Ectodermal cell (in vitro differentiated cells): ENCODE measurements at regions not wholly inside any gene's neighbourhood (a gene's known extent, or its start where the extent isn't known, plus 50 kb on each side); places are given as distances from the start of the nearest gene placed in this dataset.
"Not testable (repeated sequence)": the region's sequence is repeated elsewhere in the genome, so short reads cannot be mapped to it uniquely, and the experiment has no call there.

Source experiments
- H3K27ac ChIP-seq: 2 replicates; pipeline ENCODE4 v1.7.0; 2013; ENCODE audit warnings: mild to moderate bottlenecking, low read depth, low read length; ENCODE audit not compliant: insufficient read depth, poor library complexity, severe bottlenecking
- H3K27me3 ChIP-seq: 2 replicates; pipeline ENCODE4 v1.7.0; 2013; ENCODE audit warnings: mild to moderate bottlenecking, low read length; ENCODE audit not compliant: insufficient read depth, control insufficient read depth, poor library complexity, severe bottlenecking
- H3K36me3 ChIP-seq: one replicate; pipeline ENCODE4 v1.7.0; 2013; ENCODE audit warnings: low read length; ENCODE audit not compliant: control insufficient read depth, insufficient read depth
- H3K4me1 ChIP-seq: one replicate; pipeline ENCODE4 v1.7.0; 2013; ENCODE audit warnings: low read length; ENCODE audit not compliant: control insufficient read depth, insufficient read depth
- H3K4me3 ChIP-seq: 2 replicates; pipeline ENCODE4 v1.7.0; 2013; ENCODE audit warnings: low read depth, low read length, control low read depth; ENCODE audit not compliant: insufficient read depth
- H3K9me3 ChIP-seq: 2 replicates; pipeline ENCODE4 v1.7.0; 2013; ENCODE audit warnings: mild to moderate bottlenecking, low read length, moderate library complexity; ENCODE audit not compliant: control insufficient read depth
- WGBS, 2 experiments: methylation state at CpG; one replicate each; pipeline ENCODE4 v1.1.7; 2013; ENCODE audit warnings: missing lambda C conversion rate in 2 of 2; 5-methylcytosine and 5-hydroxymethylcytosine counted together

- Histone ChIP-seq H3K4me1 (no peaks in the 10 kb centered on the region), H3K27ac (no peak overlapping the region), H3K9me3 (no peaks in the 10 kb centered on the region), H3K36me3 (no peaks in the 10 kb centered on the region), H3K4me3 (no peak overlapping the region), H3K27me3 (no peaks in the 10 kb centered on the region)
- 85 to 92% methylated on average over 3 of the region's 3 CpGs for WGBS, 2 experiments
These were observed 164.5 kb upstream of the SLC24A3 start for GRCh38 chr20:19047951-19048296.

DNA sequence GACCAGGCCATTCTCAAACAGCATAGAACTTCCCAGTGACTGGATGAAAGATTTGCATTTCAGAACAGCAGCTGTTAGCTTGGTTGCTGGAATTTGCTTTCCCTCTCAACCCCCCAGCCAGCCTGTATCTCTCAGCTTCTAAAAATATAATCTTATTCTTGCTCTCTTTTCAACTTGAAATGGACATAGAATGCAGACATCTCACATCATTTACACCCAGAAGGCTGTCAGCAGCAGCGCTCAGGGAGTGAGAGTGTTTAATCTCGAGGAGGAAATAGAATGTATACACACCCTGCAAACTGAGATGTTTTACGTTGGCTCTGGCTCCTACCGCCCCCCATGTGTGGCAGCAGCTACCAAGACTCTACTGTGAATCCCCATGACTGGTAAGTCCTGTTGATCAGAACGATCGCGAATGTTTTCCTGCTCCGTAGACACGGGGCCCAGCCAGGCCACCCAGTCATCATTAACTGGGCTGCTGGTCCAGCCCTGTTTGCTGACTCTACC, 163.4 kb upstream of the SLC24A3 start:
- H3K9me3 ChIP-seq, result no peaks in the 10 kb centered on the region
- no peaks in the 10 kb centered on the region for H3K36me3 ChIP-seq
- WGBS, 2 experiments, result 86 to 88% methylated on average over 9 of the region's 9 CpGs
- H3K4me3 ChIP-seq, result no peak overlapping the region
- no peaks in the 10 kb centered on the region for H3K4me1 ChIP-seq
- H3K27me3 ChIP-seq, result no peaks in the 10 kb centered on the region
- H3K27ac ChIP-seq, result no peak overlapping the region

DNA sequence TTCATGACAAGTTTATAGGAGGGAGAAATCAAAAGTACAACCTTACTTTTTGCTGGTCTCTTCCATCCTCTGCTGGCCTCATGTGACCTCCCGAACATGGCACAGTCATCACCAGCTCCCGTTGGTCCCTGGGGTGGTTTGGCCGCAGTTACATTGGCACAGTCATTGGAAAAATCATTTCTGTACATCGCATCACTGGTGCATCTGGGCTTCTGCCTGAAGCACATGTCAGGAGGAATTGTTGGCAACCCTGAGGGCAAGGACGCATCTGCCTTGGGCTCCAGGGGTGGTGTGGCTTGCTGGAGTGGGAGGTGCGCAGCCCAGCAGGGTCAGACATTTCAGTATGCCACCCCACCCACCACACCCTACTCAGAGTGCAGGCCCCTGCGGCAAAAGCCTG, 162.9 kb upstream of the SLC24A3 start:
- Histone ChIP-seq H3K27ac (no peak overlapping the region), H3K27me3 (no peaks in the 10 kb centered on the region), H3K9me3 (no peaks in the 10 kb centered on the region), H3K4me1 (no peaks in the 10 kb centered on the region), H3K4me3 (no peak overlapping the region), H3K36me3 (no peaks in the 10 kb centered on the region)
- WGBS, 2 experiments, result 93 to 98% methylated on average over 6 to 7 of the region's 7 CpGs

DNA sequence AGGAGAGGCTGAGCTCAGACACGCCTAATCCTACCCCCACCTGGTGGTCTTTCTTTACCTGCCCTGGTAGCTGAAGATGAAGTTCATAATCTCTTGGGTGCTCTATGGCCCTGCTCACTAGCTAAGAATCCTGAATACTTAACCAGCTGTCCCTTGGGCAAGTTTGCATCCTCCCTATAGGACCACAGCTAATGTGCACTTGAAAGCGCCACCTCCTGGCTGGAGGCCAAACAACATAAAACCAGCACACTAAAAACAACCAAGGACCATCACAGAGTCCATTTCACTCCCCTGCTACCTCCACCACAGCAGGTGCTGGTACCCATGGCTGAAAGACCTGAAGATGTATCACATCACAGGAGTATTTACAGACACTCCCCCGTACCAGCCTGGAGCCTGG, 155.5 kb upstream of the SLC24A3 start:
- 89% methylated on average over 3 of the region's 3 CpGs for WGBS, 2 experiments
- no peaks in the 10 kb centered on the region for H3K27me3 ChIP-seq
- H3K36me3 ChIP-seq, result no peaks in the 10 kb centered on the region
- no peaks in the 10 kb centered on the region for H3K9me3 ChIP-seq
- H3K4me1 ChIP-seq, result no peaks in the 10 kb centered on the region
- H3K27ac ChIP-seq, result no peak overlapping the region
- H3K4me3 ChIP-seq, result no peak overlapping the region

DNA sequence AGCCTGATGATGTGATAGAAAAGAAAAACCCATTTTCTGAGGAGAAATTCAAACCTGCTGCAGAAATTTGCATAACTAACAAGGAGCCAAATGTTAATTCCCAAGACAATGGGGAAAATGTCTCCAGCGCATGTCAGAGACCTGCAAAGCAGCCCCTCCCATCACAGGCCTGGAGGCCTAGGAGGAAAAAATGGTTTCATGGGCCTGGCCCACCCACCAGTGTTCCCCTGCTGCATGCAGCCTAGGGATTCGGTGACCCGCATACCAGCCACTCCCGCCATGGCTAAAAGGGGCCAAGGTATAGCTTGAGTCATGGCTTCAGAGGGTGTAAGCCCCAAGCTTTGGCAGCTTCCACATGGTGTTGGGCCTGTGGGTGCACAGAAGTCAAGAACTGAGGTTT, 147.7 kb upstream of the SLC24A3 start:
- H3K36me3 ChIP-seq, H3K9me3 ChIP-seq, H3K27ac ChIP-seq, H3K4me1 ChIP-seq, H3K4me3 ChIP-seq, H3K27me3 ChIP-seq: not testable (repeated sequence)
- WGBS, 2 experiments, result 93 to 96% methylated on average over 4 of the region's 4 CpGs

DNA sequence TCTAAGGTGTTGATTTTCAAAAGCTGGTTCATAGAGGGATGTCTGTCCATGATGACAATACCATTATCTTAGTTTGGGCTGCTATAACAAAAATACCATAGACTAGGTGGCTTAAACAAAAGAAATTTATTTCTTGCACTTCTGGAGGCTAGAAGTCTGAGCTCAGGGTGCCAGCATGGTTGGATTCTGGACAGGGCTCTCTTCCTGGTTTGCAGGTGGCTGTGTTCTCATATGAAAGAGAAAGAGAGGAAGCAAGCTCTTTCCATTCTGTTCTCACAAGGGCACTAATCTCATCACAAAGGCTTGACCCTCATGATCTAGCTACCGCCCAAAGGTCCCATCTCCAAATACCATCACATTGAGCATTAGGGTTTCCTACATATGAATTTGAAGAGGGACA, 144.5 kb upstream of the SLC24A3 start:
- Histone ChIP-seq H3K4me1 (no peaks in the 10 kb centered on the region), H3K27ac (no peak overlapping the region), H3K4me3 (no peak overlapping the region), H3K9me3 (peaks cover 3% of the 10 kb centered on the region), H3K36me3 (no peaks in the 10 kb centered on the region), H3K27me3 (no peaks in the 10 kb centered on the region)
- WGBS, 2 experiments, result 92 to 100% methylated on average over 1 of the region's 1 CpG

- Histone ChIP-seq H3K27me3 (no peaks in the 10 kb centered on the region), H3K9me3 (no peaks in the 10 kb centered on the region), H3K27ac (no peak overlapping the region), H3K4me1 (no peaks in the 10 kb centered on the region), H3K4me3 (no peak overlapping the region), H3K36me3 (no peaks in the 10 kb centered on the region)
- WGBS, 2 experiments, result 94 to 97% methylated on average over 6 of the region's 6 CpGs
These were observed 142.4 kb upstream of the SLC24A3 start for GRCh38 chr20:19070026-19070425.

DNA sequence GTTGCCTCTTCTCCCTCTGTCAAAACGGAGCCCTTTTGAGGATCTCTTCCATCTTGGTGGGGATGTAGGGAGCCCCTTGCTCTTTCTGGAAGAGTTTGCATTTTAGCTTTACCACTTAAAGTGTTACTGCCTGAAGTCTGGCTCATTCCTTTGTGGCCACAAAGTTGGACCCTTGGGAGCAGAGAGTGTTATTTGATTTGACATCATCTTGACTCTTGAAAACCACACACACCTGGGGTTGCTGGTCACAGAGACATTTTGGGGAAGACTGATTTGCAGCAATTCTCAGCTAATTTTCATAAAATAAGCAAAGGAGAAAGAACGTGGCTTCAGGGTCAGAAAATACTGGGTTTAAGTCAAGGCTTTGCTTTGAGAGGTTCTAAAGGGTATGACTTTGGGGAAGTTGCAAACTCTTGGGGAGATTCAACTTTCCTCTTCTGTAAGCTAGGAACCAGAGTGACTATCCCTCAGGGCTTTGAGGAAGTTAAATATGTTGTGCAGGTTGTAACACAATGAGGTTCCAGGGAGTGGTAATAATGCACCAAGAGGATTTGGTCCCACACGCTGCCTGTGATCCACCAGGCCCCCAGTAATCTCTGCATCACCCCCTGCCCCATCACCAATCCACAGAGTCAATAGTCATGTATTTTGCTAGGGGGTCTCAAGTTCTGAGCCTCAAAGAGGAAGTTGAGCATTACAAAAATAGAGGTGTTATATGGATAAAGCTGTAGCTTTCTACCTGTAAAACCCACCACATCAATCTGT, 141.6 kb upstream of the SLC24A3 start:
- no peak overlapping the region for H3K4me3 ChIP-seq
- no peaks in the 10 kb centered on the region for H3K4me1 ChIP-seq
- no peaks in the 10 kb centered on the region for H3K9me3 ChIP-seq
- no peak overlapping the region for H3K27ac ChIP-seq
- no peaks in the 10 kb centered on the region for H3K36me3 ChIP-seq
- WGBS, 2 experiments, result 90 to 98% methylated on average over 3 of the region's 3 CpGs
- H3K27me3 ChIP-seq, result no peaks in the 10 kb centered on the region

DNA sequence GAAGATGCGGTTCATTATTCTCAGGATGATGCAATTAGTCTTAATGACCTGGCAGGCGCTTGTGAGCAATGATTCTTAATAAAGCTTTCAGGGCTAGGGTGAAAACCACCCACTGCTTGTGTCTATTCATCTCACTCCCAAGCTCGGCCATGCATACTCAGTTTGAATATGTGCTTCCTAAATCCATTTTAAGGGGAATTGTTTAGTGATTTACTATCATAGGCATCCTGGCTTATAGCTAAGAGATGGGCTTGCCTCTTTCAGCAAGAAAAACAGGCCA, 141.1 kb upstream of the SLC24A3 start:
- no peak overlapping the region for H3K27ac ChIP-seq
- H3K27me3 ChIP-seq, result no peaks in the 10 kb centered on the region
- 83 to 90% methylated on average over 3 of the region's 3 CpGs for WGBS, 2 experiments
- H3K4me3 ChIP-seq, result no peak overlapping the region
- no peaks in the 10 kb centered on the region for H3K4me1 ChIP-seq
- H3K9me3 ChIP-seq, result no peaks in the 10 kb centered on the region
- H3K36me3 ChIP-seq, result no peaks in the 10 kb centered on the region

DNA sequence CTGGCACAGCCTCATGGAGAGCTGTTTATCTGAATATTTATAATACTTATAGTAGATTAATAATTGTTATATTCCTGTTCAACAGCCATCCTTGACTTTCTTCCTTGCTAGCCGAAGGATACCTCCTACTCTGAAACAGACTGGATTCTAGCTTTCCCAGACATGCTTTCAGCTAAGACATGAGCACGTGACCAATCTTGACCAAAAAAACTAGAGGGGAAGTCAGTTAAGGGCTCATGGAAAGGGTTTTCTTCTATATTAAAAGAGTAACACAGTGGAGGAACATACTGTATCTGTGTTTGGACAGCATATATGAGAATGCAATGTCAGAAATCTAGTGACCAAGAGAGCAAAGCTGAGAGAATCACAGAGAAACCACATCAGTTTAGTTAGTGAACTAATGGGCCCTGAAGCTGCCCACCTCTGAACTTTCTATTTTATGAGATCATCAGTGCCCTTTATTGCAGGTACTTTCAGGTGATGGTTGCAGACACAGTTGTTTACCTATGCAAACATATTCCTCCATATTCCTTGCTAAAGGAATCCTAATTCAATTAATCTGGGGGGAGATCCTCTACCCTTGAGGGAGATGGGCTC, 140.4 kb upstream of the SLC24A3 start:
- H3K4me1 ChIP-seq, result no peaks in the 10 kb centered on the region
- no peak overlapping the region for H3K27ac ChIP-seq
- H3K36me3 ChIP-seq, result no peaks in the 10 kb centered on the region
- H3K27me3 ChIP-seq, result no peaks in the 10 kb centered on the region
- 77 to 92% methylated on average over 2 of the region's 2 CpGs for WGBS, 2 experiments
- H3K4me3 ChIP-seq, result no peak overlapping the region
- no peaks in the 10 kb centered on the region for H3K9me3 ChIP-seq
